ENCODE measurements at regions not wholly inside any gene's neighbourhood (a gene's known extent, or its start where the extent isn't known, plus 50 kb on each side); places are given as distances from the start of the nearest gene placed in this dataset.
"Not testable (repeated sequence)": the region's sequence is repeated elsewhere in the genome, so short reads cannot be mapped to it uniquely, and the experiment has no call there.

DNA sequence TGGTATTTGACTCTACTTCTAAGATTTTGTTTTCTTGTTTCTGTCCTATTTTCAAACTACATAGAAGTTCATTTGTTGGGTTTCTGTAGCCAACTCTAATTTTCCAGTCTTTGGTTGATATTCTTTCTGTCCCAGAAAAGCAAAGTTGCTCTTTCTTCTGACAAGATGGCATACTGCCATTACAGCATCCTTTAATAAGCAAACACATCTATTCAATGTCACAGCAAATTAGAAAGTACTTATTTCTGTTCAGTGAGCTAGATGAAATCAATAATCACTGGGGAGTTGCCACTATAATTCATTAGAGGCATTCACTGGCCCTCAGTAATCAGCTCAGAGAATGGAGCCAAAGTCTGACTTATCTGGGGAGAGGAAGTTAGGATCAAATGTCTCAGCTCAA is 1258.0 kb upstream of the IGFBP7 start:
- DNase-seq (ENCODE audit: low spot score): no peak

DNA sequence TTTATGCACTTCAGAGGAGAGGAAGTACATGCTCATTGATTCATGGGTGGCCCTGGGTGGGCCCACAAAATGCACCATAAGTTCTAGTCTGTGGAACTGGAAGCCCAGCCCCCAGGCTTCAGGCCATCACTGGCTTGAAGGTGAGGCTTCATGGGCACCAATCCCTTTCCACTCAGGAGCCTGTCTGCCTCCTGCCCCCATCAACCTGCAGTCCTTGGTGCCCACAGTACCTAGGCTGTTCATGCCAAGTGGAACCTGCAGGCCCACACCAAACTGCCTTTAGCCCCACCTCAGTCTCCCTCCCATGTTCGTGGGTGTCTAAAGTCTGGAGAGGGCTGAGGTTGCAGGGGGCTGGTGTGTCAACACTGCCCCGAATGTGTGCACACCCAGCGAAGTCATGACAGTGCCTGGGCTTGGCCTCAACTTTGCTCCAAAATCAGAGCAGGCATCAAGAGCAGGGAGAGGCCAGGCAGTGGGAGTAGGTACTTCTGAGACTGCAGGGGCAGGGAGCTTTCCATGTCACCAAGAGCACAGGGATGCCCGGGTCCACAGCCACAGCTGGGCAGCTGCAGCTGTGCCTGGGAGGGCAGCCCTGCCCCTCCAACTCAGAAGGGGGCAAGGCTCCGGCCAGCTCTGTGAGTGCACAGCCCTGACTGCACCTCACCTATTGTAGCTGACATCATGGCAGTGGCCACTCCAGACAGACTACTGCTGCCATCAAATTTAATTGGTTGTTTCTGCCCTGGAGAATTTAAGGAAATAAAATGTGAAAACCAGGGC is 1250.4 kb upstream of the IGFBP7 start:
- DNase-seq (ENCODE audit: low spot score): no peak

DNA sequence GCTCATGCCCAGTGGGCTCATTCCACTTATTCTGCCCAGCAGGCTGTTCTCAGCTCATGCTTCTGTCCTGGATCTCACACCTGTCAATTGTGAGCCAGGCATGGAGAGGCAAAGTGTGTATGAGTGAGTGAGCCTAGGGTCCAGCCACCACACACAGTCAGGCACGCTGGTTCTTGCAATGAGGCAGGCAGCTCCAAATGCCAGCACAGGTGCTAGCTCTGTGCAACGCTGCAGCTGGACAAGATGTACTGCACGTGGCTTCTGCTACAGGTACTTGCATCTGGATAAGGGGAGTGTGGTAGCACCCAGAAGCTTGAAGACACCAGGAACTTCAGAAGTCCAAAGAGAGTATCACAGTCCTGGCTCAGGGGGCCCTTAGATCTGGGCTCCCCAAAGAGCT is 1249.4 kb upstream of the IGFBP7 start:
- no peak for DNase-seq (ENCODE audit: low spot score)

DNA sequence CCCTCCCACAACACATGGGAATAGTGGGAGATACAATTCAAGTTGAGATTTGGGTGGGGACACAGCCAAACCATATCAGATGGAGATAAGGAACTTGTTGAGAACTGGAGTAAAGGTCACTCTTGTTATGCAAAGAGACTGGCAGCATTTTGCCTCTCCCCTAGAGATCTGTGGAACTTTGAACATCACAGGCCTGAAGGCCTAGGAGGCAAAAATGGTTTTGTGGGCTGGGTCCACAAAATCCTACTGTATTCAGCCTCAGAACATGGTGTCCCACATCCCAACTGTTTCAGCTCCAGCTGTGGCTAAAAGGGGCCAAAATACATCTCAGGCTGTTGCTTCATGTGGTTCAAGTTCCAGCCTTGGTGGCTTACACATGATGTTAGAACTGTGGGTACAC is 1247.8 kb upstream of the IGFBP7 start:
- DNase-seq (ENCODE audit: low spot score): no peak

DNA sequence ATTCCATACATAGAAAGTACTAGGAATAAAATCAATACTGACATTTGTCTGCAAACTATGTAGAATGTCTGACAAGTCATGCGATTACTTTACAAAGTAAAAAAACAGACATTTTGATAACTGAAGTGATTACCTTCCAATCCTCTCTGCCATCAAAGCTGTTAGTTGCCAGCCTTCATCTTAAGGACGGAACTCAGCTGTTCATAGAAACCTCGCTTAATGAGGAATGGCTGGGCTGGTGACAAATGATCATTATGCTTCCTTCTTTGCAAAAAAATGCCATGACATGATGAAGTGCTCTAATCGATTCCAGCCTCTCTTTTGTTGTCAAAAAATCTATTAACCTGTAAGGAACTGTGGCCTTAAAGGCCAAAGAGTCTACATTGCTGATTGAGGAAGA is 1214.9 kb upstream of the IGFBP7 start:
- no peak for DNase-seq (ENCODE audit: low spot score)

DNA sequence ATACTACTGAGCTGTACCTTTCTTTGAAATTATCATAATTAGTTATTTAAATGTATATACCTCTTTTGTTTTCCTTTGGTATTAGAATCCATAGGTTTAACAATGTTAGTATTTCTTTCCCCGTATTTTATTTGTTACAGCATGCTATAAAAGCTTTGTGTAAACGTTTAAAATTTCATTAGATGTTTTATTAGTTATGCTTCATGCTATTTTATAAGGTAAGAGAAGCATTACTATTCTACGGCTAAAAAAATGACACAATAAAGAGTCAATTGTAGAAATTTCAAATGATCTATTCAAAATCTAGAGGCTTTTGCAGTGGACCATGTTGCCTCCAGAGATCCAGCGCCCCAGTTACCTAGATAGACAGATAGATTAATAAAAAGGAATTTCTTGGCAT is 1203.3 kb upstream of the IGFBP7 start:
- no peak for DNase-seq (ENCODE audit: low spot score)

DNA sequence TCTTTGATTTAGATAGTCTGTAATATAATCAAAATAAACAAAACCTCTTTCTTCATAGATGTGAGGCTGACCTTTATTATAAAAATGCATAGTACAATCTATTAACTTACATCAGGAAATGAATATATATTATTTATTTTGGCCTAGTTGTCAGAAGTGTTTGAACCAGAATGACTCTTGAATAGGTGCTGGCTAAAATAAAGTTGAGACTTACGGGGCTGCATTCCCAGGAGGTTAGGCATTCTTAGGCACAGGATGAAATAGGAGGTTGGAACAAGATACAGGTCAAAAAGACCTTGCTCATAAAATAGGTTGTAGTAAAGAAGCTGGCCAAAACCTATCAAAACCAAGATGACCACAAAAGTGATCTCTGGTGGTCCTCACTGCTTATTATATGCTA is 1193.3 kb upstream of the IGFBP7 start:
- DNase-seq (ENCODE audit: low spot score): no peak

DNA sequence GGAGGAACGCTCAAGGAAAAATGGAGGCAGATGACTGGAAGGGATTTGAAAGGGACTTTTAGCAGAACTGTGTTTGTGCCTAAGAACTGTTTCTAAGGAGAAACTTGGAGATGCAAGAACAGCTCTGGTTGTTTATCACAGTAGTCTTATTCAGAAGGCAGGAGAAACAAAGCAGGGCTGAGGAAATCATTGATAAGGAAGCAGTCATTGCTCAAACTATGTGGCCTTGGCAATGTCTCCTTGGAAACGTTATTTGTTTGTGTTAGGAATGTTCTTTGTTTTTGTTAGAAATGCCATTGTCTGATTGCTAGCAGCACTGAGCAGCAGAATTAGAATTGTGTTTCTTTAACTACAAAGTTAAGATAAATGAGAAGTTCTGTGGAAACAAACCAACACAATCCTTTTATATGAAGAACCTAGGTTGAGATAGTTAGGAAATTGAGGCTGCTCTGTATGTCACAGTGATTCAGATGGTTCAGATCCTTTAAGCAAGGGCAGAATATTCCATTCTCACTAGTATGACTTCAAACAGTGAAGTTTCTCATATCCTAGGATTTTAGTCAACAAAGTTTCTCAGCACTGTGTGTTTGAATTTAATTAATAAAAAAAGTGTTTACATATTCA is 1191.3 kb upstream of the IGFBP7 start:
- no peak for DNase-seq (ENCODE audit: low spot score)

DNA sequence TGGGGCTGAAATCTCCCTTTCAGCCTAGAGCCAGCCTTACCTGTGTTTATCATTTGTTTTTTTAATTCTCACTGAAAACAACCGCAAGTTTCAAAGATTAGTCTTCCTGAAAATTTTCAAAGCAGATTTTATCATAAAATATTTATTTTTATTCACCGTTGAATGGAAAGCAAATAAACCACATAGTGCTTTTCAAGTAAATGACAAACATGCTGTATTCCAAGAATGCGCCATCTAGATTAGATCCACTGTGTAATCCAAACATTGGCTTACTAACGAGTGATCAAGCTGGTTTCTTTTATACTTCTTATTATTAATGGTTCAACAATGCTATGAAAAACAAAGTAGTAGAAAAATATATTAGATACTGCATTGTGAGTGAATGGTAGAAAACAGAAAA is 1176.2 kb upstream of the IGFBP7 start:
- DNase-seq (ENCODE audit: low spot score): no peak

DNA sequence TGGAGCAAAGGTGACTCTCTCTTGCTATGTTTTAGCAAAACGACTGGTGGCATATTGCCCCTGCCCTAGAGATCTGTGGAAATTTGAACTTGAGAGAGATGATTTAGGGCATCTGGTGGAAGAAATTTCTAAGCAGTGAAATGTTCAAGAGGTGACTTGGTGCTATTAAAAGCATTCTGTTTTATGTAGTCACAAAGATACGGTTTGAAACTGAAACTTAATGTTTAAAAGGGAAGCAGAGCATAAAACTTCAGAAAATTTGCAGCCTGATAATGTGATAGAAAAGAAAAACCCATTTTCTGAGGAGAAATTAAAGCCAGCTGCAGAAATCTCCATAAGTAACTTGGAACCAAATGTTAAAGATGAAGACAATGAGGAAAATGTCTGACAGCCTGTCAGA is 1170.7 kb upstream of the IGFBP7 start:
- not testable (repeated sequence) for DNase-seq (ENCODE audit: low spot score)

DNA sequence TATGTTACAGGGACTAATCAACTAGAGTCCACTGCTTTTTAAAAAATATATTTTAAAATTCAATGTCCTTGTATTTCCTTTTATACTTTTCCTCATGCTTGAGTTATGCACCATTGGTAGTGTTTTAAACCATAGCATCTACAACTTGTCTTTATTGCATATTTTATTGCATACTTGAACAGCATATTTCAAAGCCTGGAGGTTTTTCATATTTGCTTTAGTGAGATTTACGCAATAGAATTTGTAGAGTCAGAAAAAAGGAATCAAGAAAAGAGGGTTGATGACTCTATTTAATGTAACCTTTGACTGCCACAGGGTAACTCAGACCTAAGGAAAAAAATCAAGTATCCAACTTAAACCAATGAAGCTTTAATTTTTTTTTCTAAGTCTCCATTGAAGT is 1165.7 kb upstream of the IGFBP7 start:
- no peak for DNase-seq (ENCODE audit: low spot score)

DNA sequence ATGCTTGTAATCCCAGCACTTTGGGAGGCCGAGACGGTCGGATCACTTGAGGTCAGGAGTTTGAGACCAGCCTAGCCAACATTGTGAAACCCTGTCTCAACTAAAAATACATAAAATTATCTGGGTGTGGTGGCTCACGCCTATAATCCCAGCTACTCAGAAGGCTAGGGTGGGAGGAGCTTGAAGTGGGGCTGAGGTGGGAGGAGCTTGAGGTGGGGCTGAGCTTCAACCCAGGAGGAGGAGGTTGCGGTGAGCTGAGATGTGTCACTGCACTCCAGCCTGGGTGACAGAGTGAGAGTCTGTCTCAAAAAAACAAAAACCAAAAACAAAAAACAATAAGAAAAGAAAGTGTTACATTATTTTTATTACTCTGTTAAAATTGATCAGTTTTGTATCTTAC is 1164.4 kb upstream of the IGFBP7 start:
- no peak for DNase-seq (ENCODE audit: low spot score)

DNA sequence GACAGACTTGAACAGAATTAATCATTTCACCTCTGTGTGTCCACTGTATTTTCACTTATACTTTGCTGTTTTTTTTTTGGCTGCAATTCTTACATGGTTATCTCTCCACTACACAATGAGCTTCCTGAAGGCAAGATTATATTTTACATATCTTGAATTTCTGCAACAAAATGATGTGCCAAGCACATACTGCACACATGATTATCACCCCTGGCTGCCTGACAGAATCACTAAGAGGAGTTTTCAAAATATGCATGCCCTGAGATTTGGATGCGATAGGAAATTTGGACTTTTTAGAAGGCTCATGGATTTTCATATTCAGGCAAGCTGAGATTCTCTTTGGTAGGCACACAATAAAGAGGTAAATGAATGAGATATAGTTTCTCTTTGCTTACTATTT is 1162.1 kb upstream of the IGFBP7 start:
- no peak for DNase-seq (ENCODE audit: low spot score)

DNA sequence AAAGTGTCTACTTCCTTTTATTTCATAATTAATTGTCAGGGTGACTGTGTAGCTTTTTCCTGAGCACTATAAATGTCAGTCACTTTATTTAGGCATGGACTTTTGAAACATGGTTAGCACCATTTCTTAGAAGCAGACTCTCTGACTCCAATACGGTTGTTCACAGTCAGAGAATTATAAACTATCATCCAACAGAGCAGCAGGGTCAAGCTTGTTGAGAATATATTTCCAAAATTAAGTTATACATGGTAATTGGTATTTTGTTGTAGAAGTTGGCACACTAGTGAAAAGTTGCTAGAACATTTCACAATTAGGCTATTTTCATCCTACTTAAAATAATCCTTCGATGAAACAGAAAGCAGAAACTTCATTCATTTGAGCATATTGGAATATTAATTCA is 1155.5 kb upstream of the IGFBP7 start:
- DNase-seq (ENCODE audit: low spot score): no peak

DNA sequence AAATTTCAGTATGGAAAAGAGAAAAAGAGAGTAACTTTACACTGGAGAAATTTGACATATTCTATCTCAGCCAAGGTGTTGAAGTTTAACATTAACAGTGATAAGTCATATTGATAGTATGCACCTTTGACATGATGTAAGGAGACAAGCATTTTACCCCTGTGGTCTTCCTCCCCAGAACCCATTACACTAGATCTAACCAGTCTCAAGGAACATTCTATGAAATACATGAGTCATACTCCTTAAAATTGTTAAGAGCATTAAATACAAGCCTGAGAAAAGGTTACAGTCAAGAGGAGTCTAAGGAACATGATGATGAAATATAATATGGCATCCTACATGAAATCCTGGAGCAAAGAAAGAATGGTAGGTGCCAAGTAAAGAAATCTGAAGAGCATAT is 1151.3 kb upstream of the IGFBP7 start:
- DNase-seq (ENCODE audit: low spot score): no peak

DNA sequence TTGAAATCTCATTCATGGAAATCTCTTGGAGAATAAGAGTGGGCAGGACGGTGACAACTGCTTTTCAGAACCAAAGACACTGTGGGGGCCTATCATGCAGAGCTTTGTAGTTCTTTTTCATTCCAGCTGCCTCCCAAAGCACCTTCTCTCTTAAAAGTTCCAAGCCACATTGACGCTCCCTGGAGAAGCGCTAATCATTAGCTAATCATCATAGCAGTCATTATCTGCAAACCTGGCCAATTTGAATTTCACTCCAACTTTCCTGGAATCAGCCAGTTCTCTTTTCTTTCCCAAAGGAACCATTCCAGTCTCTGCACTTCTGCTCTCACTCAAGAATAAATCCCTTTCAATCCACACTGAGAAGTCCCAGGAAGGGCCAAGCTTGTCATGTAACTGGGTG is 1144.1 kb upstream of the IGFBP7 start:
- no peak for DNase-seq (ENCODE audit: low spot score)

DNA sequence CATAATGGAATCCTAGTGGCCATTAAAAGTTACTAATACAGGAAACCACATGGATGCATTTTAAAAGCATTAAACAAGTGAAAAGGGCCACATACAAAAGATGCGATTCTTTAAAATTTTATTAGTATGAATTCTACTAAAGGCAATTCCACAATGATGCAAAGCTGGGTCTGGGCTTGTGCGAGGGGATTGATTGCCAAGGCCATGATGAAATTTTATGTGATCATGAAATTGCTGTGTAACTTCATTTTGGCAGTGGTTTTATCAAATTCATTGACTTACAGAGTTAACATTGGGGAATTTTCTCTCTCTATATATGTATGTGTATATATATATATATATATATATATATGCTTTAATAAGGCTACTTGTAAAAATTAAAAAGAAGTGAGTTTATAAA is 1142.5 kb upstream of the IGFBP7 start:
- DNase-seq (ENCODE audit: low spot score): no peak

DNA sequence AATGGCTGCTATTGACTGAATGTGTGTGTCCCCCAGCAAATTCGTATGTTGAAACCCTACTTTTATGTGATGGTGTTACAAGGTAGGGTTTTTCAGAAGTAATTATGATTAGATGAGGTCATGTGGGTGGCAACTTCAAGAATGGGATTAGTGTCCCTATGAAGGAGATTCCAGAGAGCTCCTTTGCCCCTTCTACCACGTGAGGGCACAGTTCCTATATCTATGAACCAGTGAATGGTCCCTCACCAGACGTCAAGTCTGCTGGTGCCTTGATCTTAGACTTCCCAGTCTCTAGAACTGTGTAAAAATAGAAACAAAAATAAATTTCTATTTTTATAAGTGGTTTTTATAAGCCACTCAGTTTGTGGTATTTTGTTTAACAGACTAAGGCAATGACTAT is 1137.6 kb upstream of the IGFBP7 start:
- DNase-seq (ENCODE audit: low spot score): no peak

DNA sequence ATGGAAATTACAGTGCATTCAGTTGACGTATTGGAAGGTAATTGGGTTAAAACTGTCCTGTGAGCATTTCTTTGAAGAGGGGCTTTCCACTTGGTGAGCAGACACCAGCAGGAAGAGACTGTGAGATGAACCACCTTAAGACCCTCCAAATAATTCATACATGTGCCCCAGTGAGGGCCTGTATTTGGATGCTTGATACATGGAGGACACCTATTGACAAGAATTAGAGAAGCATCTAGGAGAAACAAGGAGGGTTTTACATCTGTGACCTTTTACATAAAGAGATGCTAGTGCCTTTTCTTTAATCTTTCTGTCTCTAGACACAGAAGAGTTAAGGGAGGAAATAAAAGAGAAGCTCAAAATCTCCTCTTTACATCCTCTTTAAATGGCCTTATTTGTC is 1115.3 kb upstream of the IGFBP7 start:
- DNase-seq (ENCODE audit: low spot score): no peak

DNA sequence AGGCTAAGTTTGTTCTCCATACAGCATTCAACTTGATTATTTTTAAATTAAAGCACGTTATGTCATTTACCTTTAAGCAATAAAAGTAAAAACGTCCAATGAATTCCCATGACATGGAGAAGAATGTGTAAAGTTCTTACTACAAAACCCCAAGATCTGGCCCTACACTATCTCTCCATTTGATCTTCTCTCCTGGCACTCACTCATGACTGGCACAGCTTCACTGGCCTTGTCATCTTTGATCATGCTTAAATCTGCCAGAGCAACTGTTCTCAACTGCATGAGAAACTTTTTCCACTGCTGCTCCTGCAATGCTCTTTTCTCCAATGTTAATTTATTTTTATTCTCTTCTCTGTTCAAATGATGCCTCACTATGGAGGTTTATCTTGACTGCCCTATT is 1109.0 kb upstream of the IGFBP7 start:
- DNase-seq (ENCODE audit: low spot score): no peak

DNA sequence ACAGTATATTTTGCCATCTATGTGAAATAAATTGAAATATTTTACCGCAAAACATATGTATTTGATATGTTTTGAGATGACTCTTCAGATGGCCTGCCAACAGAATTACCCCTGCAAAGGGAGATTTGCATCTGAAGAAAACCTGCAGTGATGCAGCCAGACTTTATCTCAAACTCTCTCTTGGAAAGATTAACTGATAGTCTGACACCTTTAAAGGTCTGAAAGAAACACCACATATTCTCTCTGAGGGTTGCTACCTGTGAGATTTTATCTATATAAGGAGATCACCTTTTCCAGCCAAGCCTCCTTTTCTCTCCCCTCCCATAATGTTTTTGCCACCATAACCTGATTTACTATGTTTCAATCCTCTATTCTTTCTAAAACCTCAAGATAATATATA is 1106.3 kb upstream of the IGFBP7 start:
- no peak for DNase-seq (ENCODE audit: low spot score)

DNA sequence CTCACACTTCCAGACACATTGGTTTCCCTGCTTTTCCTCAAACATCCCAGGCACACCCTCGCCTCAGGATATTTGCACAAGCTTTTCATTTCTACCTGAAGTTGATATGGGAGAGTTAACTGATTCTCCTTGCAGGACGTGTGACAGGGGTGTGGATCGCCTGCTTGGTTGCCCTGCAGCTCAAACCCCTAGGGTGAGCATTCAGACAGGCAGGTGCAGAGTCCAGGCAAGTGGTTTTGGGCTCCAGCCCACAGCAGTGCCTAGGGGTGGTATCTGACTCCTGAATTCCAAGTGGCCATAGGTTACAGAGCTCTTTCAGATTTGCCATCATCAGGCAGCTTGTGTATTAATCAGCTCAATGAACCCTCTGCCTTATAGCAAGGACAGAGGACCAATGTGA is 1104.2 kb upstream of the IGFBP7 start:
- DNase-seq (ENCODE audit: low spot score): no peak

DNA sequence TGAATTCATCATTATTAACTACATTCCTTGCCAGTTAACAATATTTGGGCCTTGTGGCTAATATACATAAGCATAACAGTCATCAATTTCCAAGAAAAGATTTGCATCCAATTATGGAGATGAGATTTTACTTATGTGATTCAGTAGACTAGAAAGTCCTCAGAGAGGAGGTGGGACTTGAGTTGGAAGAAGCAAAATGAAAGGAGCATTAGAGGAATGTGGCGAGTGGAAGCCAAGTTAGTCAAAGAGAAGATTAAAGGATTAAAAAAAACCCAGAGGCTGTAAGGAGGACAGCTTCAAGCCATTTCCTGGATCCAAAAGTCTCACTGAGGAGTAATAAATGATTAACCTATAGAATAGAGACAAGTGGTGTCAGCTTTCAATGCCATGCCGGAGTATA is 1099.4 kb upstream of the IGFBP7 start:
- DNase-seq (ENCODE audit: low spot score): no peak

DNA sequence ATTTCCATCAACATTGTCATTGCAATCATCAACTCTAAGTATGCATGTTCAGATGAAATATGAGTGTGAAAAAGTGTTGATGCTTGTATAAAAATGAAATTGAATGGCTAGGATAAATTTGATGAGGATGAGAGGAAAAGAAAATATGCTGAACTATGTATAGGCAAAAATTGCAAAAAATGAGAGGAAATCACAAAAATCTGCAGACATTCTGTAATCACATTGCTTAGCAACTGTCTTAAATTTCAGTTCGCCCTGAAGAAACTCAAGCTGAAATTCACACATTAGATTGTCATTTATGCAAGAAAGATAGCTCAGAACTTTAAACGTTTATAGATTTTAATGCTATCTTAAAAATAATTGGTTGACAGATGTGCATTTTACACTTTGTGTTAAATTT is 1098.8 kb upstream of the IGFBP7 start:
- no peak for DNase-seq (ENCODE audit: low spot score)
